NCI-H187 treated with DMSO at 0.1 percent for 48 hours (cell line): ENCODE measurements at regions not wholly inside any gene's neighbourhood (a gene's known extent, or its start where the extent isn't known, plus 50 kb on each side); places are given as distances from the start of the nearest gene placed in this dataset.
"Not testable (repeated sequence)": the region's sequence is repeated elsewhere in the genome, so short reads cannot be mapped to it uniquely, and the experiment has no call there.

Experiments
- DNase-seq: peaks from one replicate; lab custom pipeline; 2025; lab: John Stamatoyannopoulos, UW

- no peak for DNase-seq
Observed at GRCh38 chr1:201726700-201727099, 102.3 kb upstream of the IPO9 start.

GRCh38 chr1:201728731-201729130 lies 100.2 kb upstream of the IPO9 start:
- no peak for DNase-seq

GRCh38 chr1:201729973-201730608 lies 98.9 kb upstream of the IPO9 start:
- DNase-seq, result no peak

GRCh38 chr1:201730611-201731010 lies 98.3 kb upstream of the IPO9 start:
- DNase-seq, result no peak

GRCh38 chr1:201731142-201731541 lies 97.8 kb upstream of the IPO9 start:
- DNase-seq, result no peak

GRCh38 chr1:201731592-201731991 lies 97.4 kb upstream of the IPO9 start:
- no peak for DNase-seq

- no peak for DNase-seq
Observed at GRCh38 chr1:201732351-201732750, 96.6 kb upstream of the IPO9 start.

- DNase-seq, result not testable (repeated sequence)
Observed at GRCh38 chr1:201734221-201734620, 94.7 kb upstream of the IPO9 start.

- no peak for DNase-seq
Observed at GRCh38 chr1:201734786-201735185, 94.2 kb upstream of the IPO9 start.

GRCh38 chr1:201736707-201737320 lies 92.1 kb upstream of the IPO9 start:
- DNase-seq, result no peak

- no peak for DNase-seq
Observed at GRCh38 chr1:201737352-201738060, 91.5 kb upstream of the IPO9 start.

- no peak for DNase-seq
Observed at GRCh38 chr1:201739080-201739479, 89.9 kb upstream of the IPO9 start.

- no peak for DNase-seq
Observed at GRCh38 chr1:201739492-201740085, 89.4 kb upstream of the IPO9 start.

- DNase-seq, result no peak
Observed at GRCh38 chr1:201740086-201740541, 88.8 kb upstream of the IPO9 start.

- no peak for DNase-seq
Observed at GRCh38 chr1:201740670-201741111, 88.3 kb upstream of the IPO9 start.

- DNase-seq, result no peak
Observed at GRCh38 chr1:201741763-201742342, 87.1 kb upstream of the IPO9 start.

GRCh38 chr1:201742476-201742875 lies 86.5 kb upstream of the IPO9 start:
- no peak for DNase-seq

- DNase-seq, result no peak
Observed at GRCh38 chr1:201742955-201743805, 85.8 kb upstream of the IPO9 start.

- no peak for DNase-seq
Observed at GRCh38 chr1:201745023-201745422, 83.9 kb upstream of the IPO9 start.

GRCh38 chr1:201746156-201746555 lies 82.8 kb upstream of the IPO9 start:
- no peak for DNase-seq

GRCh38 chr1:201747261-201747660 lies 81.7 kb upstream of the IPO9 start:
- DNase-seq, result no peak

- no peak for DNase-seq
Observed at GRCh38 chr1:201748335-201748734, 80.6 kb upstream of the IPO9 start.
